ENCODE measurements at regions not wholly inside any gene's neighbourhood (a gene's known extent, or its start where the extent isn't known, plus 50 kb on each side); places are given as distances from the start of the nearest gene placed in this dataset.

GRCh38 chr6:170205534-170206316 lies 85.2 kb downstream of the DLL1 start:
- no peak for TF ChIP-seq EZH2phosphoT487 (IDR thresholded peaks at IDR 0.05; ENCODE audit: borderline replicate concordance, low read length)
- TF ChIP-seq, protein P1, sequence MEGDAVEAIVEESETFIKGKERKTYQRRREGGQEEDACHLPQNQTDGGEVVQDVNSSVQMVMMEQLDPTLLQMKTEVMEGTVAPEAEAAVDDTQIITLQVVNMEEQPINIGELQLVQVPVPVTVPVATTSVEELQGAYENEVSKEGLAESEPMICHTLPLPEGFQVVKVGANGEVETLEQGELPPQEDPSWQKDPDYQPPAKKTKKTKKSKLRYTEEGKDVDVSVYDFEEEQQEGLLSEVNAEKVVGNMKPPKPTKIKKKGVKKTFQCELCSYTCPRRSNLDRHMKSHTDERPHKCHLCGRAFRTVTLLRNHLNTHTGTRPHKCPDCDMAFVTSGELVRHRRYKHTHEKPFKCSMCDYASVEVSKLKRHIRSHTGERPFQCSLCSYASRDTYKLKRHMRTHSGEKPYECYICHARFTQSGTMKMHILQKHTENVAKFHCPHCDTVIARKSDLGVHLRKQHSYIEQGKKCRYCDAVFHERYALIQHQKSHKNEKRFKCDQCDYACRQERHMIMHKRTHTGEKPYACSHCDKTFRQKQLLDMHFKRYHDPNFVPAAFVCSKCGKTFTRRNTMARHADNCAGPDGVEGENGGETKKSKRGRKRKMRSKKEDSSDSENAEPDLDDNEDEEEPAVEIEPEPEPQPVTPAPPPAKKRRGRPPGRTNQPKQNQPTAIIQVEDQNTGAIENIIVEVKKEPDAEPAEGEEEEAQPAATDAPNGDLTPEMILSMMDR (IDR thresholded peaks at IDR 0.05; ENCODE audit: low read depth, low read length, poor library complexity, severe bottlenecking): no peak
- peaks cover 8% of the 10 kb centered on the region; the same call in 1 of the 2 replicates for H3K9me3 ChIP-seq (ENCODE audit: control insufficient read depth, insufficient read depth, low read length)
- no peaks in the 10 kb centered on the region for H3F3A ChIP-seq (ENCODE audit: control insufficient read depth, insufficient read depth)
- no peaks in the 10 kb centered on the region for H3K36me3 ChIP-seq (ENCODE audit: control insufficient read depth, low read length)
- H3K4me3 ChIP-seq (ENCODE audit: low read length): no peak overlapping the region
- no peaks in the 10 kb centered on the region for H3K27me3 ChIP-seq (ENCODE audit: control insufficient read depth, low read length)
- no peak overlapping the region for H3K27ac ChIP-seq (ENCODE audit: low read depth, low read length)
- H3K4me2 ChIP-seq (ENCODE audit: low read length): no peak overlapping the region
- no peaks in the 10 kb centered on the region for H3K79me2 ChIP-seq (ENCODE audit: control insufficient read depth, low read length)
- no peaks in the 10 kb centered on the region for H3K4me1 ChIP-seq (ENCODE audit: control insufficient read depth, low read length)
- no peaks in the 10 kb centered on the region for H3K9me2 ChIP-seq (replicated peaks; ENCODE audit: control insufficient read depth, low read length)
- no peaks in the 10 kb centered on the region for H4K20me1 ChIP-seq (ENCODE audit: control insufficient read depth, insufficient read depth, low read depth, low read length)

DNA sequence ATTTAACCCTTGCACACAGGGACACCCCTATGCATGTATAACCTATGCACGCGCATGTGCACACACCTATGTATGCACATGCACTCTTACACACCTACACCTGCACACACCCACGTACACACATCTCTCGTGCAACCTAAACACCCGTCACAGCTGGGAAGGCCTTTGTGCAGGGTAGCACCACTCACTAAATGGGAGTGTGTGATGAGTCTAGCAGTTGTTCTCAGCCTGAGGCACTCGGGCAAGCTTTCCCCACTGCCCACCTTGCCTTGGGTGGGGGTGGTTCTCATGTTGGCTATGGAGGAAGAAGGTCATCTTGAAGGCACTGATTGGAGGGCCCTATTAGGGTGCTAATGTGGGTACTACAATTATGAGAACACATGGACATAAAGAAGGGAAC lies 85.8 kb downstream of the DLL1 start:
- TF ChIP-seq, protein P1 (IDR thresholded peaks at IDR 0.05; ENCODE audit: low read depth, low read length, poor library complexity, severe bottlenecking): no peak
- no peak for TF ChIP-seq EZH2phosphoT487 (IDR thresholded peaks at IDR 0.05; ENCODE audit: borderline replicate concordance, low read length)
- no peak overlapping the region for H3K27ac ChIP-seq (ENCODE audit: low read depth, low read length)
- H3F3A ChIP-seq (ENCODE audit: control insufficient read depth, insufficient read depth): no peaks in the 10 kb centered on the region
- H4K20me1 ChIP-seq (ENCODE audit: control insufficient read depth, insufficient read depth, low read depth, low read length): no peaks in the 10 kb centered on the region
- H3K36me3 ChIP-seq (ENCODE audit: control insufficient read depth, low read length): no peaks in the 10 kb centered on the region
- H3K4me2 ChIP-seq (ENCODE audit: low read length): no peak overlapping the region
- H3K9me2 ChIP-seq (replicated peaks; ENCODE audit: control insufficient read depth, low read length): no peaks in the 10 kb centered on the region
- H3K9me3 ChIP-seq (ENCODE audit: control insufficient read depth, insufficient read depth, low read length): peaks cover 8% of the 10 kb centered on the region; the same call in 1 of the 2 replicates
- H3K4me1 ChIP-seq (ENCODE audit: control insufficient read depth, low read length): no peaks in the 10 kb centered on the region
- no peaks in the 10 kb centered on the region for H3K79me2 ChIP-seq (ENCODE audit: control insufficient read depth, low read length)
- H3K4me3 ChIP-seq (ENCODE audit: low read length): no peak overlapping the region
- no peaks in the 10 kb centered on the region for H3K27me3 ChIP-seq (ENCODE audit: control insufficient read depth, low read length)

DNA sequence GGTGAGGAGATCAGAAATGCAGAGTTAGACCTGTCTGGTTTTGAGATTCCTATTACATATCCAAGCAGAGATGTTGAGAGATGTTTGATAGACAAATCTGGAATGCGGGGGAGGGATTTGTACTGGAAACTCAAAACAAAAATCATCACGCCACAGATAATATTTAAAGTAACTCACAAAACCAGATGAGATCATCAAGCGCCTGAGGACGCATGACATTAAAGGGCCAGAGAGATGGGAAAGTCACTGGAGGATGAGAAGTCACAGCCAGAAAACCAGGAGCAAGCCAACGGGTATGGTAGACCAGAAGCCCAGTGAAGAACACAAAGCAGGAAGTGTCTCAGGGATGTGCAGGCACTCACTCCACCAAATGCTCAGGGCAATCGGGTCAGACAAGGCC lies 87.7 kb downstream of the DLL1 start:
- Histone ChIP-seq H3K4me3 (ENCODE audit: low read length) (no peak overlapping the region), H3K79me2 (ENCODE audit: control insufficient read depth, low read length) (no peaks in the 10 kb centered on the region), H3K27me3 (ENCODE audit: control insufficient read depth, low read length) (no peaks in the 10 kb centered on the region), H4K20me1 (ENCODE audit: control insufficient read depth, insufficient read depth, low read depth, low read length) (no peaks in the 10 kb centered on the region), H3K27ac (ENCODE audit: low read depth, low read length) (no peak overlapping the region), H3K36me3 (ENCODE audit: control insufficient read depth, low read length) (no peaks in the 10 kb centered on the region), H3K4me2 (ENCODE audit: low read length) (no peak overlapping the region), H3F3A (ENCODE audit: control insufficient read depth, insufficient read depth) (no peaks in the 10 kb centered on the region), H3K4me1 (ENCODE audit: control insufficient read depth, low read length) (no peaks in the 10 kb centered on the region), H3K9me2 (replicated peaks; ENCODE audit: control insufficient read depth, low read length) (no peaks in the 10 kb centered on the region), H3K9me3 (ENCODE audit: control insufficient read depth, insufficient read depth, low read length) (peaks cover 3% of the 10 kb centered on the region; the same call in 1 of the 2 replicates)
- TF ChIP-seq EZH2phosphoT487 (IDR thresholded peaks at IDR 0.05; ENCODE audit: borderline replicate concordance, low read length): no peak
- TF ChIP-seq, protein P1 (IDR thresholded peaks at IDR 0.05; ENCODE audit: low read depth, low read length, poor library complexity, severe bottlenecking): no peak
